Fibroblast of lung (primary cell): ENCODE measurements at regions not wholly inside any gene's neighbourhood (a gene's known extent, or its start where the extent isn't known, plus 50 kb on each side); places are given as distances from the start of the nearest gene placed in this dataset.

Experiments used
- CTCF ChIP-seq, 2 donors: IDR thresholded peaks in 1 of 2; conservative IDR thresholded peaks in 1 of 2; 1 replicate in 1 of 2; 2 replicates in 1 of 2; pipeline ENCODE4 v1.5.1; 2011 to 2012; ENCODE audit warnings: low read length in 2 of 2, control low read depth in 1 of 2, inconsistent platforms in 1 of 2, low read depth in 1 of 2, mild to moderate bottlenecking in 1 of 2
- EZH2 ChIP-seq: IDR thresholded peaks from 2 replicates; pipeline ENCODE4 v1.5.1; 2012; ENCODE audit warnings: low read length, control low read depth, mild to moderate bottlenecking; ENCODE audit errors: missing control alignments

DNA sequence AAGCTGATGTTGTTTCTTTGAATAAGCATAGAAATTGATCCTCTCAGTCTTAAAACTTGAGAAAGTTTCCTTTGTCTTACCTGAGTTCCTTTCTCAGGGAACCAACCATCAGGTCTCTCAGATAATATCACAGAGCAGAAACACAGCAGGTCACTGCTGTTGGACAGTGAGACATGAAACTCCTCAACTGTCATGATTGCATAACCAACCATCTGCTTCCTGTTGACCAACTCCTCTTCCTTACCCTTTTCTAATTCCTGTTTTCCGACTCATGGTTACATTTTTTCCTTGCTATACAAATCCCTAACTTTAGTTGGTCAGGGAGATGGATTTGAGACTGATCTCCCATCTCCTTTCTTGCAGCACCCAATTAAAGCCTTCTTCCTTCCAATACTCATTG lies 845.3 kb downstream of the FAM181B start:
- TF ChIP-seq CTCF (conservative IDR thresholded peaks at IDR 0.05 in 1 of 2, IDR thresholded peaks at IDR 0.05 in 1 of 2; ENCODE audit: low read depth in 1 of 2, low read length in 2 of 2) (no peak), EZH2 (no peak)
